ENCODE measurements at regions not wholly inside any gene's neighbourhood (a gene's known extent, or its start where the extent isn't known, plus 50 kb on each side); places are given as distances from the start of the nearest gene placed in this dataset.

- Mint-ChIP-seq H3K4me3 (ENCODE audit: unreplicated experiment) (no peak overlapping the region), H3K9me3 (ENCODE audit: unreplicated experiment) (no peaks in the 10 kb centered on the region), H3K4me1 (ENCODE audit: low read depth, unreplicated experiment) (no peaks in the 10 kb centered on the region), H3K27me3 (ENCODE audit: insufficient read depth, unreplicated experiment) (peaks cover 3% of the 10 kb centered on the region), H3K27ac (ENCODE audit: unreplicated experiment) (no peak overlapping the region), H3K36me3 (ENCODE audit: insufficient read depth, unreplicated experiment) (no peaks in the 10 kb centered on the region)
- DNase-seq: no peak
- BruUV-seq (replicated peaks): no TSS peak
- intact Hi-C loops (cut with micrococcal nuclease; ENCODE audit: unreplicated experiment): no loop called here
- Histone ChIP-seq H3K4me3 (ENCODE audit: low read depth, low read length) (no peak overlapping the region), H3K9me3 (no peaks in the 10 kb centered on the region), H3K27me3 (replicated peaks; ENCODE audit: control insufficient read depth, insufficient read depth, low read length) (no peaks in the 10 kb centered on the region), H3K4me1 (no peaks in the 10 kb centered on the region), H3K36me3 (ENCODE audit: control insufficient read depth, insufficient read depth, low read length) (no peaks in the 10 kb centered on the region)
- POLR2A ChIA-PET: interaction anchor here (0.5 kb wide), 1 partner anchor 162 kb away, joined by 3 read pairs; no protein-coding TSS in a partner anchor
- CTCF ChIA-PET: no interaction called here
- no peak for TF ChIP-seq CTCF (IDR thresholded peaks at IDR 0.05; ENCODE audit: insufficient read depth in 1 of 2, low read depth in 1 of 2, low read length in 1 of 2, severe bottlenecking in 1 of 2, unreplicated experiment in 1 of 2)
Measured at GRCh38 chr4:57200799-57201327, 90.7 kb upstream of the IGFBP7 start.

GRCh38 chr4:57199267-57199666, 89.1 kb upstream of the IGFBP7 start:
- Histone ChIP-seq H3K36me3 (ENCODE audit: control insufficient read depth, insufficient read depth, low read length) (no peaks in the 10 kb centered on the region), H3K4me3 (ENCODE audit: low read depth, low read length) (no peak overlapping the region), H3K4me1 (no peaks in the 10 kb centered on the region), H3K9me3 (no peaks in the 10 kb centered on the region), H3K27me3 (replicated peaks; ENCODE audit: control insufficient read depth, insufficient read depth, low read length) (no peaks in the 10 kb centered on the region)
- POLR2A ChIA-PET: no interaction called here
- Mint-ChIP-seq H3K27me3 (ENCODE audit: insufficient read depth, unreplicated experiment) (peaks cover 3% of the 10 kb centered on the region), H3K27ac (ENCODE audit: unreplicated experiment) (no peak overlapping the region), H3K36me3 (ENCODE audit: insufficient read depth, unreplicated experiment) (no peaks in the 10 kb centered on the region), H3K4me1 (ENCODE audit: low read depth, unreplicated experiment) (no peaks in the 10 kb centered on the region), H3K4me3 (ENCODE audit: unreplicated experiment) (no peak overlapping the region), H3K9me3 (ENCODE audit: unreplicated experiment) (no peaks in the 10 kb centered on the region)
- intact Hi-C loops (cut with micrococcal nuclease; ENCODE audit: unreplicated experiment): no loop called here
- CTCF ChIA-PET: interaction anchor here (0.6 to 1.0 kb wide), 3 partner anchors 16 to 222 kb away, joined by 3 to 5 read pairs (median 4); no protein-coding TSS in a partner anchor
- no peak for DNase-seq
- no peak for TF ChIP-seq CTCF (IDR thresholded peaks at IDR 0.05; ENCODE audit: insufficient read depth in 1 of 2, low read depth in 1 of 2, low read length in 1 of 2, severe bottlenecking in 1 of 2, unreplicated experiment in 1 of 2)
- no TSS peak for BruUV-seq (replicated peaks)

GRCh38 chr4:57195622-57196021, 85.4 kb upstream of the IGFBP7 start:
- Histone ChIP-seq H3K27me3 (replicated peaks; ENCODE audit: control insufficient read depth, insufficient read depth, low read length) (no peaks in the 10 kb centered on the region), H3K4me3 (ENCODE audit: low read depth, low read length) (no peak overlapping the region), H3K36me3 (ENCODE audit: control insufficient read depth, insufficient read depth, low read length) (no peaks in the 10 kb centered on the region), H3K9me3 (no peaks in the 10 kb centered on the region), H3K4me1 (no peaks in the 10 kb centered on the region)
- ChIA-PET POLR2A (no interaction called here), CTCF (no interaction called here)
- Mint-ChIP-seq H3K4me3 (ENCODE audit: unreplicated experiment) (no peak overlapping the region), H3K9me3 (ENCODE audit: unreplicated experiment) (no peaks in the 10 kb centered on the region), H3K36me3 (ENCODE audit: insufficient read depth, unreplicated experiment) (no peaks in the 10 kb centered on the region), H3K4me1 (ENCODE audit: low read depth, unreplicated experiment) (no peaks in the 10 kb centered on the region), H3K27ac (ENCODE audit: unreplicated experiment) (no peak overlapping the region), H3K27me3 (ENCODE audit: insufficient read depth, unreplicated experiment) (peaks cover 3% of the 10 kb centered on the region)
- no peak for TF ChIP-seq CTCF (IDR thresholded peaks at IDR 0.05; ENCODE audit: insufficient read depth in 1 of 2, low read depth in 1 of 2, low read length in 1 of 2, severe bottlenecking in 1 of 2, unreplicated experiment in 1 of 2)
- intact Hi-C loops (cut with micrococcal nuclease; ENCODE audit: unreplicated experiment): no loop called here
- BruUV-seq (replicated peaks): no TSS peak
- DNase-seq: no peak

Measured in Caco-2 (cell line).